HEK293 (cell line): ENCODE measurements at regions not wholly inside any gene's neighbourhood (a gene's known extent, or its start where the extent isn't known, plus 50 kb on each side); places are given as distances from the start of the nearest gene placed in this dataset.

ENCODE experiments used
- CTCF ChIA-PET: fragments of 350-600 bp; formaldehyde crosslinking; extraction: SDS; loops from one replicate; lab custom pipeline; 2021; ENCODE audit warnings: antibody characterized with exemption; lab: Yijun Ruan, JAX
- POLR2A ChIA-PET: fragments of 300-600 bp; formaldehyde crosslinking; extraction: SDS; loops from one replicate; lab custom pipeline; 2020; ENCODE audit warnings: antibody characterized with exemption, inconsistent platforms; lab: Yijun Ruan, JAX
- H3K27ac ChIP-seq: fragments of 200-500 bp; sonication (Bioruptor generic); 2 replicates; pipeline ENCODE4 v1.5.1; 2014; ENCODE audit warnings: low read depth, low read length, control low read depth, inconsistent platforms; ENCODE audit errors: extremely low read depth
- H3K36me3 ChIP-seq, 2 experiments: fragments of 200-500 bp in 1 of 2; sonication (Bioruptor generic) in 1 of 2; 1 replicate in 1 of 2; 2 replicates in 1 of 2; pipeline ENCODE4 v1.5.1; 2014 to 2017; ENCODE audit warnings: inconsistent platforms in 2 of 2, low read length in 2 of 2; ENCODE audit not compliant: control insufficient read depth in 2 of 2, insufficient read depth in 1 of 2
- H3K4me1 ChIP-seq: fragments of 200-500 bp; sonication (Bioruptor generic); 2 replicates; pipeline ENCODE4 v1.5.1; 2014; ENCODE audit warnings: mild to moderate bottlenecking, low read length, inconsistent platforms; ENCODE audit not compliant: control insufficient read depth, insufficient read depth
- H3K4me3 ChIP-seq: 2 replicates; pipeline ENCODE4 v1.5.1; 2011; ENCODE audit warnings: low read depth, mild to moderate bottlenecking, control low read depth, low read length, moderate library complexity
- H3K9me3 ChIP-seq: fragments of 200-500 bp; sonication (Bioruptor generic); 2 replicates; pipeline ENCODE4 v1.5.1; 2014; ENCODE audit warnings: low read depth, low read length, inconsistent platforms; ENCODE audit not compliant: control insufficient read depth, insufficient read depth
- IKZF3 ChIP-seq: fragments of 450-650 bp; IDR thresholded peaks from 2 replicates; pipeline ENCODE4 v1.5.0; 2018; ENCODE audit warnings: missing biosample characterization, mild to moderate bottlenecking, missing genetic modification characterization, moderate library complexity
- KLF17 ChIP-seq: fragments of 450-650 bp; formaldehyde crosslinking; IDR thresholded peaks from 2 replicates; pipeline ENCODE4 v1.5.1; 2016; ENCODE audit warnings: missing biosample characterization, missing genetic modification characterization
- MYNN ChIP-seq: fragments of 450-650 bp; formaldehyde crosslinking; IDR thresholded peaks from 2 replicates; pipeline ENCODE4 v1.5.1; 2016; ENCODE audit warnings: missing biosample characterization, missing genetic modification characterization, borderline replicate concordance
- REST ChIP-seq: fragments of 450-650 bp; formaldehyde crosslinking; IDR thresholded peaks from 2 replicates; pipeline ENCODE4 v1.5.1; 2016; ENCODE audit warnings: missing biosample characterization, missing genetic modification characterization
- ZBTB48 ChIP-seq: fragments of 450-650 bp; formaldehyde crosslinking; IDR thresholded peaks from 2 replicates; pipeline ENCODE4 v1.5.1; 2016; ENCODE audit warnings: missing biosample characterization, missing genetic modification characterization
- ZIC2 ChIP-seq: fragments of 450-650 bp; formaldehyde crosslinking; IDR thresholded peaks from 2 replicates; pipeline ENCODE4 v1.5.1; 2016; ENCODE audit warnings: missing biosample characterization, missing genetic modification characterization
- ZNF112 ChIP-seq: fragments of 450-650 bp; formaldehyde crosslinking; IDR thresholded peaks from 2 replicates; pipeline ENCODE4 v1.5.0; 2017; ENCODE audit warnings: missing biosample characterization, missing genetic modification characterization
- ZNF133 ChIP-seq: fragments of 450-650 bp; formaldehyde crosslinking; IDR thresholded peaks from 2 replicates; pipeline ENCODE4 v1.5.1; 2016; ENCODE audit warnings: missing biosample characterization, missing genetic modification characterization
- ZNF16 ChIP-seq: fragments of 450-650 bp; formaldehyde crosslinking; IDR thresholded peaks from 2 replicates; pipeline ENCODE4 v1.5.1; 2016; ENCODE audit warnings: low read depth, missing biosample characterization, missing genetic modification characterization
- ZNF175 ChIP-seq: fragments of 450-650 bp; formaldehyde crosslinking; IDR thresholded peaks from 2 replicates; pipeline ENCODE4 v1.5.1; 2016; ENCODE audit warnings: missing biosample characterization, missing genetic modification characterization
- ZNF184 ChIP-seq: fragments of 450-650 bp; IDR thresholded peaks from 2 replicates; pipeline ENCODE4 v1.5.1; 2018; ENCODE audit warnings: missing biosample characterization, mild to moderate bottlenecking, missing genetic modification characterization
- ZNF19 ChIP-seq: fragments of 450-650 bp; formaldehyde crosslinking; IDR thresholded peaks from 2 replicates; pipeline ENCODE4; 2016; ENCODE audit warnings: missing biosample characterization, missing genetic modification characterization, low read depth
- ZNF223 ChIP-seq: fragments of 450-650 bp; formaldehyde crosslinking; IDR thresholded peaks from 2 replicates; pipeline ENCODE4 v1.5.1; 2016; ENCODE audit warnings: missing biosample characterization, missing genetic modification characterization
- ZNF280D ChIP-seq: fragments of 450-650 bp; formaldehyde crosslinking; IDR thresholded peaks from 2 replicates; pipeline ENCODE4 v1.5.1; 2016; ENCODE audit warnings: missing biosample characterization, missing genetic modification characterization
- ZNF37A ChIP-seq: fragments of 450-650 bp; IDR thresholded peaks from 2 replicates; pipeline ENCODE4 v1.5.1; 2018; ENCODE audit warnings: missing biosample characterization, missing genetic modification characterization
- ZNF518A ChIP-seq: fragments of 450-650 bp; formaldehyde crosslinking; conservative IDR thresholded peaks from 2 replicates; pipeline ENCODE4 v1.5.1; 2016; ENCODE audit warnings: low read depth, missing biosample characterization, missing genetic modification characterization
- ZNF558 ChIP-seq: fragments of 450-650 bp; formaldehyde crosslinking; IDR thresholded peaks from 2 replicates; pipeline ENCODE4 v1.5.1; 2016; ENCODE audit warnings: missing biosample characterization, missing genetic modification characterization
- ZNF610 ChIP-seq: fragments of 450-650 bp; formaldehyde crosslinking; IDR thresholded peaks from 2 replicates; pipeline ENCODE4 v1.5.1; 2016; ENCODE audit warnings: missing biosample characterization, missing genetic modification characterization, borderline replicate concordance
- ZNF623 ChIP-seq: fragments of 450-650 bp; formaldehyde crosslinking; IDR thresholded peaks from 2 replicates; pipeline ENCODE4 v1.5.1; 2016; ENCODE audit warnings: missing biosample characterization, missing genetic modification characterization
- ZNF629 ChIP-seq: fragments of 450-650 bp; formaldehyde crosslinking; IDR thresholded peaks from 2 replicates; pipeline ENCODE4 v1.5.1; 2017; ENCODE audit warnings: missing biosample characterization, missing genetic modification characterization
- ZNF664 ChIP-seq: fragments of 450-650 bp; formaldehyde crosslinking; IDR thresholded peaks from 2 replicates; pipeline ENCODE4 v1.5.1; 2016; ENCODE audit warnings: missing biosample characterization, missing genetic modification characterization
- ZNF792 ChIP-seq: fragments of 450-650 bp; formaldehyde crosslinking; IDR thresholded peaks from 2 replicates; pipeline ENCODE4 v1.5.1; 2016; ENCODE audit warnings: missing biosample characterization, missing genetic modification characterization

DNA sequence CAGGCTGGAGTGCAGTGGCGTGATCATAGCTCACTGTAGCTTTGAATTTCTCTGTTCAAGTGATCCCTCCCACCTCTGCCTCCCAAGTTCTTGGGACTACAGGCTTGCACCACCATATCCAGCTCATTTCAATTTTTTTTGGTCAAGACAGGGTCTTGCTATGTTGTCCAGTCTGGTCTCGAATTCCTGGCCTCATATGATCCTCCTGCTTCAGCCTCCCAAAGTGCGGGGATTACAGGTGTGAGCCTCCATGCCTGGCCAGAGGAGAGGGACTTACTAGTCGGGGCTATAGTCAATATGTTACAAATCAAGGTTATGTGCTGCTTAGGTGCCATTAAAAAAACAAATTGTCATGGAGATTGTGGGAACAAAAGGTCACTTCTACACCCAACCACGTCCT lies 105.3 kb upstream of the GALNT17 start:
- H3K9me3 ChIP-seq, result no peaks in the 10 kb centered on the region; the same call in 1 of the 2 replicates
- TF ChIP-seq ZNF792 (tag by site-specific recombination), result no peak
- TF ChIP-seq MYNN (tag by site-specific recombination), result no peak
- no peak for TF ChIP-seq ZNF175 (tag by site-specific recombination)
- TF ChIP-seq ZNF664 (tag by site-specific recombination), result no peak
- no peak for TF ChIP-seq ZNF558 (tag by site-specific recombination)
- no peak for TF ChIP-seq KLF17 (tag by site-specific recombination)
- TF ChIP-seq IKZF3 (tag by site-specific recombination), result no peak
- no peak for TF ChIP-seq ZNF629 (tag by site-specific recombination)
- no peak for TF ChIP-seq ZNF280D (tag by site-specific recombination)
- no peak for TF ChIP-seq ZNF112
- TF ChIP-seq ZNF19 (tag by site-specific recombination), result no peak
- ChIA-PET POLR2A (no interaction called here), CTCF (no interaction called here)
- no peaks in the 10 kb centered on the region for H3K4me1 ChIP-seq
- no peaks in the 10 kb centered on the region for H3K36me3 ChIP-seq
- no peak overlapping the region for H3K27ac ChIP-seq
- H3K4me3 ChIP-seq, result no peak overlapping the region

GRCh38 chr7:71034243-71034642 lies 97.7 kb upstream of the GALNT17 start:
- CTCF ChIA-PET, result interaction anchor here (0.7 kb wide), 1 partner anchor 677 kb away, joined by 3 read pairs; no protein-coding TSS in a partner anchor
- POLR2A ChIA-PET, result interaction anchor here (0.6 kb wide), 1 partner anchor 1529 kb away, joined by 4 read pairs; no protein-coding TSS in a partner anchor

More at GRCh38 chr7:71034243-71034642, 97.7 kb upstream of the GALNT17 start:
- TF ChIP-seq ZNF37A, result no peak
- no peak for TF ChIP-seq ZIC2 (tag by site-specific recombination)
- no peak for TF ChIP-seq ZNF623
- TF ChIP-seq ZNF518A (tag by site-specific recombination), result no peak
- TF ChIP-seq REST, result no peak
- TF ChIP-seq ZNF133 (tag by site-specific recombination), result no peak
- TF ChIP-seq ZNF223 (tag by site-specific recombination), result no peak
- TF ChIP-seq ZNF184, result no peak
- TF ChIP-seq ZNF16 (tag by site-specific recombination), result no peak
- no peak for TF ChIP-seq ZNF610 (tag by site-specific recombination)
- no peak for TF ChIP-seq KLF17 (tag by site-specific recombination)
- TF ChIP-seq ZBTB48 (tag by site-specific recombination), result no peak
- H3K4me3 ChIP-seq, result no peak overlapping the region
- H3K4me1 ChIP-seq, result no peaks in the 10 kb centered on the region
- no peak overlapping the region for H3K27ac ChIP-seq
- H3K9me3 ChIP-seq, result no peaks in the 10 kb centered on the region; the same call in 1 of the 2 replicates
- H3K36me3 ChIP-seq, result no peaks in the 10 kb centered on the region
